ENCODE measurements at regions not wholly inside any gene's neighbourhood (a gene's known extent, or its start where the extent isn't known, plus 50 kb on each side); places are given as distances from the start of the nearest gene placed in this dataset.
"Not testable (repeated sequence)": the region's sequence is repeated elsewhere in the genome, so short reads cannot be mapped to it uniquely, and the experiment has no call there.

GRCh38 chr10:78433076-78433595 lies 399.5 kb downstream of the RPS24 start:
- Histone ChIP-seq H3K4me3 (no peak overlapping the region), H3K36me3 (no peaks in the 10 kb centered on the region), H3K9me3 (peaks cover 4% of the 10 kb centered on the region; the same call in 1 of the 2 replicates), H3K27me3 (no peaks in the 10 kb centered on the region)
- DNase-seq = peak; percentile 48

DNA sequence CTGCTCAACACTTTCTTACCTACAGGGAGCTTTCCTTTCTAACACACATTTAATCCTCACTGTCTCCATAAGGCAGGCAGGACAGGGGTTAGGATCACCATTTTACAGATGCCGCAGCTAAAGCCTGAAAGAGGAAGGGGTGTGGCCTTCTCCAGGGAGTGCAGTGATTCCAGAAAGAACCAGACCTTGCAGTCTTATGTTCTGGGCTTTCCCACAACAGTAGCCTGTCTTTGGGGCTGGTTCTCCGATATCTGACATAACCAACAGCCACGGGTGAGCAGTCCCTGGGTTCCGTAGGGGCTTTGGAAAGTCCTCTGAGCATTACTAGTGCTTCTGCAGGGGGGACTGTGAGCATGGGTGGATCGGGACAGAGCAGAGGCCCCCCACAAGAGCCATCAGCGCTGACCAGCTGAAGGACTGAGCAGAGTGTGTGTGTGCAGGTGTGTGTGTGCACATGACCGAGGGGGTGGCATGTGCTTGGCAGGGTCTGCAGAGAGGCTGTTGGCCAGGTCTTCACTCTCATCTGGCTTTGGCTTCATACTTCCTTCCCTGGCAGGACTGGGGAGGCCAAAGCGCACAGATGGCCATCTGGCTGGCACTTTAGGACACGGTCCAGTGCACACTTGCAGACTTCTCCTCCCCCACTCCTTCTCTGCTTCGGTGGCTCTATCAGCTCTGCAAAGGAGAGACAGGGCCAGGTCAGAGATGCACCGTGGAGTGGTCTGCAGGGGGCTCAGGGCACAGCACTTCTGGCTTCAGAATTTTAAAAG lies 400.3 kb downstream of the RPS24 start:
- Histone ChIP-seq H3K27me3 (no peaks in the 10 kb centered on the region), H3K4me3 (no peak overlapping the region), H3K9me3 (peaks cover 2% of the 10 kb centered on the region; the same call in 1 of the 2 replicates), H3K36me3 (no peaks in the 10 kb centered on the region)
- no peak for DNase-seq

- H3K27me3 ChIP-seq = no peaks in the 10 kb centered on the region
- no peaks in the 10 kb centered on the region for H3K9me3 ChIP-seq
- no peaks in the 10 kb centered on the region for H3K36me3 ChIP-seq
- H3K4me3 ChIP-seq = no peak overlapping the region
- no peak for DNase-seq
These were observed 401.2 kb downstream of the RPS24 start for GRCh38 chr10:78434886-78435285.

GRCh38 chr10:78435484-78436221 lies 402.0 kb downstream of the RPS24 start:
- Histone ChIP-seq H3K9me3 (no peaks in the 10 kb centered on the region), H3K27me3 (no peaks in the 10 kb centered on the region), H3K36me3 (no peaks in the 10 kb centered on the region), H3K4me3 (no peak overlapping the region)
- DNase-seq = no peak

- no peaks in the 10 kb centered on the region for H3K27me3 ChIP-seq
- DNase-seq = no peak
- no peak overlapping the region for H3K4me3 ChIP-seq
- no peaks in the 10 kb centered on the region for H3K36me3 ChIP-seq
- no peaks in the 10 kb centered on the region for H3K9me3 ChIP-seq
These were observed 402.5 kb downstream of the RPS24 start for GRCh38 chr10:78436222-78436573.

DNA sequence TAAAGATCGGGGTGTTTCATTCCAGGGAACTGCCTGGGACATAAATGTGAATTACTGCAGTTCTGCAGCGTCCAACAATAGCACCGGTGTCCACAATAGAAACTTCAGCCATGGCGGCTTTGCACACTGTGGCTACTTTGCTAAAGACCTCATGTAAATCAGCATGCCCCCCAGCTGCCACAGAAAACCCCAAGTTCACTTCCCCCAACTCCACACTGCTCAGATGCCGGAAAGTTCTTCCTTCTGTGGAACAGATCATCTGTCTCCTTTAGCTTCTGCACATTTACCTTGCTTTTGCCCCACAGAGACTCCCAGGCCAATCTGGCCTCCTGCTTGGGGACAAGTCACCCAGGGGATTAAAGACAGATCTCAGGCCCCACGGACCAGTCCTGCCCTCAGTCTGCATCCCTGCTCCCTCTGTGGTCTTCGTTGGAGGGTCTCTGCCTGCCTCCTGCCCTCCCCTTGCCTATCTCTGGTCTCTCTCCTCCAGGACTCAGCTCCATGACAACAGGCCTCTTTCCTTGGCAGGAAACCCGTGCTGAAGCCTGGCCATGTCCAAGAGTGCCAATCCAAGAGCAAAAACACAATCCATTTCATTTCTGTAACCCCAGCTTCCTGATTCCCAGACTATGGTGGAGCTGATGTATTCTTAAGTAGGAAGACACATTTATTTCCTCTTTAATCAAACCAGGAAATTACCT lies 403.2 kb downstream of the RPS24 start:
- Histone ChIP-seq H3K9me3 (no peaks in the 10 kb centered on the region), H3K4me3 (no peak overlapping the region), H3K36me3 (no peaks in the 10 kb centered on the region), H3K27me3 (no peaks in the 10 kb centered on the region)
- peak; percentile 18 for DNase-seq

GRCh38 chr10:78437407-78437768 lies 403.7 kb downstream of the RPS24 start:
- Histone ChIP-seq H3K9me3 (no peaks in the 10 kb centered on the region), H3K27me3 (no peaks in the 10 kb centered on the region), H3K4me3 (no peak overlapping the region), H3K36me3 (no peaks in the 10 kb centered on the region)
- DNase-seq = no peak

DNA sequence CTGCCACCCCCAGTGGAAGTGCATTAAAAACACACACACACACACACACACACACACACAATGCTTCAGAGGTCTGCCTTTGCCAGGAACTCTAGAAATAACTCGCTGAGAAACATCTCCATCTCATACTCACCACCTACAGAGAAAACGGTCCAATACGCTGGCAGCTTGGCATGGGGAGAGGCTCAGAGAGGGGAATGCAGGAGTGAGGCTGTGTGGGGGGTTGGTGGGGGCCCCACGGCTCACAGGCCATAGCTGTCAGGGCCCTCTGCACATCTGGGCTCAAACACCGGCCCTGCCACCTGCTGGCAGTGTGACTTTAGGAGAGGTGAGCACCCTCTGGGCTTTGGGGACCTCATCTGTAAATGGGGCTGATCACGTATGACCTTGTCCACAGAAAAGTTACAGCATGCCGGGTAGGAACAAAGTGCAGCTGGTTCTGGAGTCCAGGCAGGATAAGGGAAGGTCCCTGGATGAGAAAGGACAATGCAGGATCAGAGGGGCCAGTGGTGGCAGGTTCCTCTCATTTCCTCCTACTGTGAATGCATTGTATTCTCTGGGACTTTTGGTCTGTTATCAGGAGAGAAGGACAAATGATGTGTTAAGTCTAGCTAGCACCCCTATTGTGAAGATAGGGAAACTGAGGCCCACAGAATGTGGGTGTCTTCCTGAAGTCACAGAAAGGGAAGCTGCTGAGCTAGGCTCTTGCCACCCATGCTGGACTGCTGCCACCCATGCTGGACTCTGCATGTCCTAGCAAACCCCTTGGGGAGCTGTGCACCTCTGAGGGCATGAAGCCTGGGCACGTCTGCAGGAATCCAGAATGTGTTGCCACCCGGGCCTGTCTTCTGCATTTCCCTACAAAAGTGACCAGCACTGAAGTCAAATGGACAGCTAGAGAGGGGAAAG lies 404.6 kb downstream of the RPS24 start:
- DNase-seq = no peak
- no peak overlapping the region for H3K4me3 ChIP-seq
- H3K36me3 ChIP-seq = no peaks in the 10 kb centered on the region
- no peaks in the 10 kb centered on the region for H3K27me3 ChIP-seq
- no peaks in the 10 kb centered on the region for H3K9me3 ChIP-seq

DNA sequence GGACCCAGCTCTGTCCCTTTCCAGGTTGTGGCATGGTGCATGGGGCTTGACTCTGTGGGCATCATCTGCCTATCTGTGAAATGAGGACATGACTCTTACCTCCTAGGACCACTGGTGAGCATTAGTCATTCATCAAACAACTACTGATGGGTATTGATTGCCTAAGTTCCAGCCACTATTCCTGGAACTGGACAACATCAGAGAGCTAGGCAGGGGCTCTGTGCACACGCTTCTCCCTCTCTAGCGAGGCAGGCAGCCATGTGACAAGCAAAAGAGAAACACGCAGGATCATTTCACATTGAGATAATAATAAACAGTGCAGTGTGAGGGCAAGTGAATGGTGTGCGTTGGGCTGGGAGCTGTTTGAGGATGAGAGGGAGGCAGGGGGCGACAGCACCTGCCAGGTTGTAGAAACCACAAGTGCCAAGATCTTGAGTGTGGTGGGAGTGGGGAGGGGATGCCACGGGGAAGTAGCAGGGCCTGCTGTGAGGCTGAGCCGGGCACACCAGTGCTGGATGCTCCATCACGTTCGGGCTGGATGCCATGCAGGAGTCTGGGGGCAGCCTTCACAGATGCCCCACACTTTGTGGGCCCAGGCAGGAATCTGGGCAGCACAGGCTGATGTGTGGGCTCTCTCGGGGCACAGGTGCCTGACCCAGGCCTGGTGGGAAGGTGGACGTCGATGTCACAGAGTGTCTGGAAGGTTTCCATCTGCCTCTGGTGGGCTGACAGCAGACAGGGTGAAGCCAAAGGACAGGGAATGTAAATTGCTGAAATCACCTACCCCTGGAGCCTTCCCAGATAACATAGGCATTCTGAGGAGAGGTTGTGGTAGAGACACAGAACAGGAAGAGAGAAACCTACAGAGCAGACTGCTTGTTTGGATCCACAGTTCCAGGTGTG lies 405.5 kb downstream of the RPS24 start:
- no peak for DNase-seq
- Histone ChIP-seq H3K36me3 (no peaks in the 10 kb centered on the region), H3K9me3 (no peaks in the 10 kb centered on the region), H3K27me3 (no peaks in the 10 kb centered on the region), H3K4me3 (no peak overlapping the region)

GRCh38 chr10:78441010-78441409 lies 407.3 kb downstream of the RPS24 start:
- no peaks in the 10 kb centered on the region for H3K27me3 ChIP-seq
- no peak overlapping the region for H3K4me3 ChIP-seq

DNA sequence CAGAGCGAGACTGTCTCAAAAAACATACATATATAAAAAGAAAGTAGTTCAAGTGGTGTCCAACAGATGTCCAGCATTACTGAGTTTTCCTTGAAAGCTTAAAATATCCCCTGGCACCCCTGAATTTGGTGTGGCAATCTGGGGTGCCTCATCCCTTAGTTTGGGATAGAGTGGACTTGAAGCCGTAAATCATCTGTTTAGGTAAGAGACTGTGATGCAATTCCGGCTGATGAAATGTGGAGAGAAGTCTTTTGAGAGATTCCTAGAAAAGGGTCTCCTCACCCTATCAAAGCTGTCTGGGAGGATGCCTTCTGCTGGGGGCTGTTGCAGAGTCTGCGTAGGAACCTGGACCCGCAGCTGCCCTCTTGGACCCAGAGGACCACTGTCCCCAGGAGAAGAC lies 408.0 kb downstream of the RPS24 start:
- Histone ChIP-seq H3K36me3 (no peaks in the 10 kb centered on the region), H3K4me3 (no peak overlapping the region), H3K9me3 (no peaks in the 10 kb centered on the region), H3K27me3 (no peaks in the 10 kb centered on the region)
- DNase-seq = no peak

More at GRCh38 chr10:78441010-78441409, 407.3 kb downstream of the RPS24 start:
- DNase-seq = no peak
- Histone ChIP-seq H3K36me3 (no peaks in the 10 kb centered on the region), H3K9me3 (no peaks in the 10 kb centered on the region)

- no peak overlapping the region for H3K4me3 ChIP-seq
- H3K27me3 ChIP-seq = no peaks in the 10 kb centered on the region
- no peaks in the 10 kb centered on the region for H3K9me3 ChIP-seq
- DNase-seq = no peak
- H3K36me3 ChIP-seq = no peaks in the 10 kb centered on the region
These were observed 409.3 kb downstream of the RPS24 start for GRCh38 chr10:78442836-78443550.

DNA sequence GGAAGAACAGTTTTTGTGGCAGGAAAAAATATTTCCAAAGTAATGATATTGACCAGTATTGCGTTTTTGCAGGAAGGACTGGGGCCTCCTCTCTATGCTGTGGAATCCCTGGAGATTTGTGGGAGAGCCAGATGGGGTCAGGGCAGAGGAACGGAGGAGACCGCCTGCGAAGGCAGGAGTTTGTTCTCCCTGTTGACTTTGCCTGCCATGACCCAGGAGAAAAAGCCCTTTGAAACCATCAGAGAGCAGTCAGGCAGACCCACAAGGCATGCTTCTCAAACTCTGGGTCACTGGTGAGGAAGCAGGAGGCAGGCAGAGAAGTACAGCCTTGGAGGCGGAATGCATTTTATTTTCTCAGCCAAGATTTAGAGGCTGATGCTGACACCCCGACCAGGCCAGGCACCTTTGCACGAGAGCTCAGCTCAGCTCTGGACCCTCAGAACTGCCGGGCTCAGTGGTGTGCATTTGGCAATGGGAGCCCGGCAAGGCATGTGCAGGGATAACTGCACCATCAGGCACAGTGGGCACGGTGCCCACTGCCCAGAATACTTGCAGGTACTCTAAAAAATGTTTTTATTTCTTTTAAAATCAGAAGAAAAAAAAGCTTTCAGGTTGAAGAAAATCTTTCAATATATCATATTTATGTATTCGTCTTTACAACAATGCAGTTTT lies 410.4 kb downstream of the RPS24 start:
- H3K36me3 ChIP-seq = no peaks in the 10 kb centered on the region
- H3K27me3 ChIP-seq = no peaks in the 10 kb centered on the region
- H3K4me3 ChIP-seq = no peak overlapping the region
- no peak for DNase-seq
- no peaks in the 10 kb centered on the region for H3K9me3 ChIP-seq

DNA sequence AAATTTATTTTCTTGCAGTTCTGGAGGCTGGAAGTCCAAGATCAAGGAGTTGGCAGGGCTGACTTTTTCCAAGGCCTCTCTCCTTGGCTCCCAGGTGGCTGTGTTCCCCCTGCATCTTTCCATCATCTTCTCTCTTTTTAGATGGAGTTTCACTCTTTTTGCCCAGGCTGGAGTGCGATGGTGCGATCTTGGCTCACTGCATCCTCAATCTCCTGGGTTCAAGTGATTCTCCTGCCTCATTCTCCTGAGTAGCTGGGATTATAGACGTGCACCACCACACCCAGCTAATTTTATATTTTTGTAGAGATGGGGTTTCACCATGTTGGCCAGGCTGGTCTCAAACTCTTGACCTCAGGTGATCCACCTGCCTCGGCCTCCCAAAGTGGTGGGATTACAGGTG lies 411.1 kb downstream of the RPS24 start:
- not testable (repeated sequence) for H3K9me3 ChIP-seq, H3K36me3 ChIP-seq, H3K4me3 ChIP-seq, DNase-seq, H3K27me3 ChIP-seq

GRCh38 chr10:78445308-78445707 lies 411.6 kb downstream of the RPS24 start:
- Histone ChIP-seq H3K4me3 (no peak overlapping the region), H3K27me3 (no peaks in the 10 kb centered on the region), H3K36me3 (no peaks in the 10 kb centered on the region), H3K9me3 (no peaks in the 10 kb centered on the region)
- no peak for DNase-seq
